ENCODE measurements at regions not wholly inside any gene's neighbourhood (a gene's known extent, or its start where the extent isn't known, plus 50 kb on each side); places are given as distances from the start of the nearest gene placed in this dataset.

DNA sequence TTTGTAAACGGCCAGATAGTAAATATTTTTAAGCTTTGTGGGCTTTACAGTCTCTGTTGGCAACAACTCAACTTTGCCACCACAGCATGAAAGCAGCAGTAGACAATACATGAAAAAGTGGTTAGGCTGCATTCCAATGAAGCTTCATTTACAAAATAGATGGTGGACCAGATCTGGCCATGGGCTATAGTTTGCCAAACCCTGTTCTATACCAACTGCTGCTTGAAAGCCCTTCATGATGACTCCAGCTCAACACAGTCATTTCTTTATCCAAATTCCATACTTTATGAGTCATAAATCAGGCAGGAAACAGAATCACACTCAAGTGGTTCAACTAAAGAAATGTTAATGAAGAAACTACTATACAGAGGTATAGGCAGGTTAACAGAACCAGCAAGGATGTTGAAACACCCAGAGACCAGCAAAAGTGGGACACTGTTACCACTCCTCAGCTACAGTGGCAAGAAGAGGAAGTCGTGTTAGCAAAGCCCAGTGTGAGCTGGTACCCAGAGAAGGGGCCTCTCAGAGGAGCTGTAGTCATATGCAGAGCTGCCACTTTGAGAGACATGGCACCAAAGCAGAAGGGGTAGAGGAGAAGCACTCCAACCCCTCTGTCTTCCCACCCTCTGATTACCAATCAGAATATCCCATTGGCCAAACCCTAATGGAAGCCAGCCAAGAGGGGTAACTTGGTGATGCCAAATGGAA is 72.5 kb downstream of the PRLHR start:
- Histone ChIP-seq H2BK12ac (ENCODE audit: insufficient read length, low read depth, low read length) (no peak overlapping the region), H4K91ac (ENCODE audit: insufficient read length, low read depth, low read length) (no peak overlapping the region), H3K14ac (ENCODE audit: insufficient read depth, low read length) (no peak overlapping the region), H2AFZ (ENCODE audit: low read length) (no peak overlapping the region), H3K56ac (ENCODE audit: insufficient read length, low read depth, low read length) (no peak overlapping the region), H3K79me1 (ENCODE audit: insufficient read depth, low read depth, low read length, poor library complexity, severe bottlenecking) (no peaks in the 10 kb centered on the region), H3K27ac (ENCODE audit: insufficient read length, low read depth, low read length) (no peak overlapping the region), H3K4me1 (ENCODE audit: insufficient read depth, low read length) (peaks cover 8% of the 10 kb centered on the region; the same call in 1 of the 2 replicates), H2BK5ac (ENCODE audit: insufficient read length, low read length) (no peak overlapping the region), H2BK15ac (ENCODE audit: low read depth, low read length) (no peak overlapping the region), H3K23me2 (ENCODE audit: insufficient read length, low read depth, low read length, poor library complexity, severe bottlenecking) (no peaks in the 10 kb centered on the region), H3K4ac (ENCODE audit: low read depth, low read length) (no peak overlapping the region), H2AK5ac (ENCODE audit: insufficient read length, low read length) (no peak overlapping the region), H2BK120ac (ENCODE audit: low read depth, low read length, poor library complexity, severe bottlenecking) (no peak overlapping the region), H2BK20ac (ENCODE audit: low read depth, low read length, poor library complexity, severe bottlenecking) (no peak overlapping the region), H3K18ac (ENCODE audit: insufficient read length, low read depth, low read length) (no peak overlapping the region), H3K23ac (ENCODE audit: insufficient read length, low read depth, low read length) (no peak overlapping the region), H3K4me2 (ENCODE audit: insufficient read depth, insufficient read length, low read length) (no peak overlapping the region), H3K27me3 (ENCODE audit: insufficient read depth, low read length) (no peaks in the 10 kb centered on the region), H3K9me3 (ENCODE audit: control insufficient read depth, low read depth, low read length) (no peaks in the 10 kb centered on the region), H3K79me2 (ENCODE audit: insufficient read depth, low read length) (no peaks in the 10 kb centered on the region), H3K9ac (ENCODE audit: extremely low read depth, insufficient read length, low read length) (no peak overlapping the region), H3T11ph (ENCODE audit: low read length) (no peak overlapping the region), H4K8ac (replicated peaks; ENCODE audit: insufficient read length, low read depth, low read length) (no peak overlapping the region), H4K5ac (ENCODE audit: insufficient read length, low read depth, low read length) (no peak overlapping the region), H4K20me1 (ENCODE audit: control insufficient read depth, insufficient read depth, insufficient read length) (no peaks in the 10 kb centered on the region)
- Mint-ChIP-seq H3K4me1 (peaks cover 9 to 15% of the 10 kb centered on the region in 2 experiments), H3K27me3 (ENCODE audit: low read depth) (no peaks in the 10 kb centered on the region; the same call in none of the 2 replicates), H3K9me3 (peaks cover 6 to 11% of the 10 kb centered on the region in 2 experiments), H3K36me3 (ENCODE audit: insufficient read depth in 1 of 3, low read depth in 3 of 3) (peaks cover 0 to 2% (median 0%) of the 10 kb centered on the region in 3 experiments; a peak in 1 of 7 replicates), H3K27ac (no peak overlapping the region), H3K4me3 (no peak overlapping the region)
- TF ChIP-seq, protein P1, sequence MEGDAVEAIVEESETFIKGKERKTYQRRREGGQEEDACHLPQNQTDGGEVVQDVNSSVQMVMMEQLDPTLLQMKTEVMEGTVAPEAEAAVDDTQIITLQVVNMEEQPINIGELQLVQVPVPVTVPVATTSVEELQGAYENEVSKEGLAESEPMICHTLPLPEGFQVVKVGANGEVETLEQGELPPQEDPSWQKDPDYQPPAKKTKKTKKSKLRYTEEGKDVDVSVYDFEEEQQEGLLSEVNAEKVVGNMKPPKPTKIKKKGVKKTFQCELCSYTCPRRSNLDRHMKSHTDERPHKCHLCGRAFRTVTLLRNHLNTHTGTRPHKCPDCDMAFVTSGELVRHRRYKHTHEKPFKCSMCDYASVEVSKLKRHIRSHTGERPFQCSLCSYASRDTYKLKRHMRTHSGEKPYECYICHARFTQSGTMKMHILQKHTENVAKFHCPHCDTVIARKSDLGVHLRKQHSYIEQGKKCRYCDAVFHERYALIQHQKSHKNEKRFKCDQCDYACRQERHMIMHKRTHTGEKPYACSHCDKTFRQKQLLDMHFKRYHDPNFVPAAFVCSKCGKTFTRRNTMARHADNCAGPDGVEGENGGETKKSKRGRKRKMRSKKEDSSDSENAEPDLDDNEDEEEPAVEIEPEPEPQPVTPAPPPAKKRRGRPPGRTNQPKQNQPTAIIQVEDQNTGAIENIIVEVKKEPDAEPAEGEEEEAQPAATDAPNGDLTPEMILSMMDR (conservative IDR thresholded peaks at IDR 0.05): no peak
- WGBS (ENCODE audit: extremely low coverage, insufficient read length, low lambda C conversion rate): no CpG with 5 or more reads among the region's 2 CpGs
- DNase-seq: no peak
